ENCODE measurements at regions not wholly inside any gene's neighbourhood (a gene's known extent, or its start where the extent isn't known, plus 50 kb on each side); places are given as distances from the start of the nearest gene placed in this dataset.

GRCh38 chr1:163785868-163786405 lies 464.2 kb downstream of the NUF2 start:
- H3K4me1 Mint-ChIP-seq: peaks cover 0 to 3% of the 10 kb centered on the region in 2 experiments; a peak in 1 of 4 replicates
- Histone ChIP-seq H3K14ac (ENCODE audit: insufficient read depth, low read length) (no peak overlapping the region), H4K5ac (ENCODE audit: insufficient read length, low read depth, low read length) (no peak overlapping the region), H4K8ac (replicated peaks; ENCODE audit: insufficient read length, low read depth, low read length) (no peak overlapping the region), H3K9me3 (ENCODE audit: control insufficient read depth, low read depth, low read length) (no peaks in the 10 kb centered on the region), H2BK12ac (ENCODE audit: insufficient read length, low read depth, low read length) (no peak overlapping the region), H3K4me1 (ENCODE audit: insufficient read depth, low read length) (no peaks in the 10 kb centered on the region), H3K27ac (ENCODE audit: insufficient read length, low read depth, low read length) (no peak overlapping the region), H4K20me1 (ENCODE audit: control insufficient read depth, insufficient read depth, insufficient read length) (no peaks in the 10 kb centered on the region), H3K23ac (ENCODE audit: insufficient read length, low read depth, low read length) (no peak overlapping the region), H2BK120ac (ENCODE audit: low read depth, low read length, poor library complexity, severe bottlenecking) (no peak overlapping the region), H3K56ac (ENCODE audit: insufficient read length, low read depth, low read length) (no peak overlapping the region), H3T11ph (ENCODE audit: low read length) (no peak overlapping the region), H2AFZ (ENCODE audit: low read length) (no peak overlapping the region), H2AK5ac (ENCODE audit: insufficient read length, low read length) (no peak overlapping the region), H2BK20ac (ENCODE audit: low read depth, low read length, poor library complexity, severe bottlenecking) (no peak overlapping the region), H3K9ac (ENCODE audit: extremely low read depth, insufficient read length, low read length) (no peak overlapping the region), H3K79me2 (ENCODE audit: insufficient read depth, low read length) (no peaks in the 10 kb centered on the region), H3K79me1 (ENCODE audit: insufficient read depth, low read depth, low read length, poor library complexity, severe bottlenecking) (no peaks in the 10 kb centered on the region), H3K18ac (ENCODE audit: insufficient read length, low read depth, low read length) (no peak overlapping the region), H3K4me2 (ENCODE audit: insufficient read depth, insufficient read length, low read length) (no peak overlapping the region), H3K23me2 (ENCODE audit: insufficient read length, low read depth, low read length, poor library complexity, severe bottlenecking) (no peaks in the 10 kb centered on the region), H2BK5ac (ENCODE audit: insufficient read length, low read length) (no peak overlapping the region), H2BK15ac (ENCODE audit: low read depth, low read length) (no peak overlapping the region), H3K27me3 (ENCODE audit: insufficient read depth, low read length) (no peaks in the 10 kb centered on the region), H3K4ac (ENCODE audit: low read depth, low read length) (no peak overlapping the region), H4K91ac (ENCODE audit: insufficient read length, low read depth, low read length) (no peak overlapping the region)
- peaks cover 0 to 12% (median 5%) of the 10 kb centered on the region in 3 experiments; a peak in 2 of 7 replicates for H3K36me3 Mint-ChIP-seq (ENCODE audit: insufficient read depth in 1 of 3, low read depth in 3 of 3)
- no peak for TF ChIP-seq CTCF (conservative IDR thresholded peaks at IDR 0.05)
- no peaks in the 10 kb centered on the region for H3K27me3 Mint-ChIP-seq (ENCODE audit: low read depth)
- no peak overlapping the region for H3K4me3 Mint-ChIP-seq
- no CpG with 5 or more reads among the region's 2 CpGs for WGBS (ENCODE audit: extremely low coverage, insufficient read length, low lambda C conversion rate)
- no peak overlapping the region for H3K27ac Mint-ChIP-seq
- H3K9me3 Mint-ChIP-seq: peaks cover 9 to 11% of the 10 kb centered on the region in 2 experiments; a peak in 4 of 5 replicates
- DNase-seq: no peak
